GM18519 (cell line): ENCODE measurements at regions not wholly inside any gene's neighbourhood (a gene's known extent, or its start where the extent isn't known, plus 50 kb on each side); places are given as distances from the start of the nearest gene placed in this dataset.
"Not testable (repeated sequence)": the region's sequence is repeated elsewhere in the genome, so short reads cannot be mapped to it uniquely, and the experiment has no call there.

Experiments
- ATAC-seq: cut with Tn5 transposase; IDR thresholded peaks from one replicate; pipeline ENCODE4 v1.9.1; 2021; ENCODE audit warnings: mild to moderate bottlenecking, moderate library complexity; ENCODE audit not compliant: unreplicated experiment, low FRiP score

- not testable (repeated sequence) for ATAC-seq
Observed at GRCh38 chr20:52302051-52302450, 110.5 kb upstream of the ZFP64 start.

GRCh38 chr20:52295556-52295955 lies 104.0 kb upstream of the ZFP64 start:
- no peak for ATAC-seq

DNA sequence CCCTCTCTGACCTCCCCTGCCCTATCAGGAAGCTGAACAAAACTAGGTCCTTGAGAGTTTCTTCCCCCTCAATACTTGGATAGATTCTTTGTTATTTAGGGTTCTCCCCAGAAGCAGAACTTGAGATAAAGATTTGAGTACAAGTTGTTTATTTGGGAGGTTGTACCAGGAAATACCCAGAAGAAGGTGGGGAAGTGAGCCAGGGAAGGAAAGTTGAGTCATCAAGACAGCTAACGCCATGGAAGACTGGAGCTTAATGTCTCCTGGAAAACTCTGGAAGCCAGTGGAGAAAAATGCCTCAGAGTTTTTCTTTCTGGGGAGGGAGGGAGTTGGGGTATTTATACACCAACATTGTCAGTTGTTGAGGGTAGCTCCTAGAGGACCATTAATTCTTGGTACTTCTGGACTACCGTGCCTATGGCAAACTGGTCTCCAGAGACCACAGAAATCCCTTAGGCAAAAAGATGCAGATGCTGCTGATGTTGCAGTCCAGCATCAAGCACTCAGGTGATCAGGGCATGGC lies 102.6 kb upstream of the ZFP64 start:
- no peak for ATAC-seq

GRCh38 chr20:52291109-52291508 lies 99.5 kb upstream of the ZFP64 start:
- ATAC-seq = no peak

DNA sequence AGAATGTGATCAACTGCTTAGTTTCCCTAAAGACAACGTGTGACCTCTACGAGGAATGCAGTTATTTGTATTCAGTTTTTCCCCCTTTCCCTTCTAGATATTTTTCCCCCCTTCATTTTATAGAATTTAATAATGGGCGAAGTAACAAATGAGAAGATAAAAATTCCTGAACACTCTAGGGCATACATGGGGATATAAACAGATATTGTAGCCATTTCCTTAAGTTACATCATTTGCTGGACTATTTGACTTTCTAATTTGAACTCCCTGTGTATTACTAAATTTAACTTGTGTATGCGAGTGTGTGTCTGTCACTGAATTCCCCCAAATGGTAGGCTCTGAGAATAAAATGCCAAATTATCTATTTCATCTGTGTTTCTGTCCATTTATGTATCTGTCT lies 99.0 kb upstream of the ZFP64 start:
- ATAC-seq = no peak

DNA sequence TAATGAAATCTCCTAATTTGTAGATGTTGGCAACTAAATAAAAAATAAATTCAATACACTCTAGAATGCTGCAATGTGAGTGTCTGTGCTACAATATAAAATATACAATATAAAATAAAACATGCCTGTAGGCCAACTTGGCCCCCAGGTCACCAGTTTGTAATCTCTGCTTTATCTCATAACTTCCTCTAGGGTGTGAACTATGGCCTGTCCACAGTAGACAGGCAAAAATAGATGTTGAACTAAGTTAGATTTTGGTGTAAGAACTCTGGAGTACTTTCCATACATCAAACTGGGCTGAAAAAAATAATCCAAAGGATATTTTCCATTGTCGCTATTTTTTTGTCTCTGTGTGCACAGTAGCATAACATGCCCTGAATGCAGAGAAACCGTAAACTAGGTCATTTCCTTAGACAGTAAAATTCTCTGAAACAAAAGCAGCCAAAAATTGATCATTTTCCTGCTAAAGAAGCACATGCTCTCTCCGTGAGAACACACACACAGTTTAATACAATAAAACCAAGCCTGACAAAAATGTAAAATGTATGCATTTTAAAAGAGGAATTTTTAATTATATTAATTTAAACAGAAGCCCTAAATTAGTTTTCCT lies 98.5 kb upstream of the ZFP64 start:
- ATAC-seq = no peak

DNA sequence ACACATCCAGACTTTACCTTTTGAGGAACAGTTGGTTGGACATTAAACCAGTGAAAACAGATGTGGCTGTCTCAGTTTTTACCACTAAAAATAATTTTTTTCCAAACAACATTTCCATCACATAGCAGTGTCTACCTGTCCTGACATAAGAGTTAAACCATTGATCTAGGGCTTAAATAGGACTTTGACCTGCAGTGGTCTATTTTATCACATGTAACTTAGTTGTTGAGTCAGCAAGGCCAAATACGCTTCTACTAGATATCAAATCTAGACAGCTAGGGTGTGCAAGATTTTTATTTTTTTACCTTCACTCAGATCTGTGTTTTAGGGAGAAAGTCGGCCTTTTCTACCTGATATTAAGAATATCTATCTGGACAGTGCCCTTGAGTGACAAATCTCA lies 88.8 kb upstream of the ZFP64 start:
- ATAC-seq = no peak

GRCh38 chr20:52279706-52280105 lies 88.1 kb upstream of the ZFP64 start:
- ATAC-seq = no peak

GRCh38 chr20:52275181-52275691 lies 83.7 kb upstream of the ZFP64 start:
- ATAC-seq = no peak

DNA sequence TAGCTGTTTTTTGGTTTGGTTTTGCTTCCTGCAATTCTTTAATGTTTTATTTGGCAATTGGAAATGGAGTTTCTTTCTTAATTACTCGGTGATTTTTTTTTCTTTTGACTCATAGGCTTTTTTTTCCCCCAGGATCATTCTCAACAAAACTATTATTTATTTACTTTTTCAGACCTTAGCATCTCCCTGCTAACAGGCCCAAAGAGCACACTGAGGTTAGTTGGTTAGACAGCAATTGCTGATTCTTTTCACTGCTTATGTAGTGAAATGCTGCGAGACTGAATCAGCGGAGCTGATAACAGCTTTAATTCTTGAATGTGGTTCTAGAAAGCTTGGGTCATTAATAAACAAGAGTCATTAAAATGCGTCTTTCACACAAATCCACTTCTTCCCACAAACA lies 79.1 kb upstream of the ZFP64 start:
- ATAC-seq = no peak

DNA sequence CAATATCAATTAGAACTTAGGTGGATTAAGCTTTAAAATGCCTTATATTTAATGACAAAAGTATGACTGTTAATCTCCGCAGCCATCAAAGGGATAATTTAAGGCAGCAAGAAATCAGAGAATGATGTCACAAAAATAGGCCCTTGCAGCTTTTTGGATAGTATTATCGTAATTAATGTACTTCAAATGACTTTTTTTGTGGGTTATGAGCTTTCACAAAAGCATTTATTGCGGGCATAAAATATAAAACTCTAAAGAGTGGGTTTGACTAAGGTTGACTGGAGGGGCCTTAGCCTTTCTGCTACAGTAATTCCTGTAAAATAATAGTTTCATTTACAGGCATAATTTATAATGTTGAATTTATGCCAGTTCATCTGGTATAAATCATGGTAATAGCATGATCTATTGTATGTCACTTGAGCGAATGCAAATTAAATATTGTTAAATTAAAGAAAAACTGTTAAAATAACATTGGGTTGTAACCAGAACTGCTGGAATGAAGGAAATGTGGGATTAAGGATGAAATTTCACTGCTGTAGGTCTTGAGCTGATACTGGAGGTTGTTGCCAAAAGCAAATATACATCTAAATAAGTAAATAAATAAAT lies 78.5 kb upstream of the ZFP64 start:
- ATAC-seq = no peak

DNA sequence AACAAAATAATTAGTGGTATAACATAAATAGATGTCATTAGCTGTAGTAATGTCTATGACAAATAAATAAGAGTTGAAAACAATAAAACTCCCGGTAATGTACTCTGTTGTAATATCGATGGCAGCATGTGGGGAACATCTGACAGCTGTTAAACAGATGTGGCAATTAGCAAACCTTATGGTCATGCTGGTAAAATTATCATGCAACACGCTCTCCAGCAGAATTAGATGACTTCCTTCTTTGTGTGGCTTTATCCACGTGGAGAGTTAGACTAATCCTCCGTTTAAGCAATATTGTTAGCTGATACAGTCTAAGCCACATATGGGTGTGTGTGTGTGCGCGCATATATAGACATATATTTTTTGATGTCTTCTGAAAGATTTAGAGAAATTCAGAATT lies 77.7 kb upstream of the ZFP64 start:
- ATAC-seq = no peak

- no peak for ATAC-seq
Observed at GRCh38 chr20:52268184-52268749, 76.7 kb upstream of the ZFP64 start.

GRCh38 chr20:52267418-52267817 lies 75.8 kb upstream of the ZFP64 start:
- ATAC-seq = no peak

- no peak for ATAC-seq
Observed at GRCh38 chr20:52263757-52264156, 72.2 kb upstream of the ZFP64 start.

GRCh38 chr20:52261792-52262191 lies 70.2 kb upstream of the ZFP64 start:
- ATAC-seq = no peak

DNA sequence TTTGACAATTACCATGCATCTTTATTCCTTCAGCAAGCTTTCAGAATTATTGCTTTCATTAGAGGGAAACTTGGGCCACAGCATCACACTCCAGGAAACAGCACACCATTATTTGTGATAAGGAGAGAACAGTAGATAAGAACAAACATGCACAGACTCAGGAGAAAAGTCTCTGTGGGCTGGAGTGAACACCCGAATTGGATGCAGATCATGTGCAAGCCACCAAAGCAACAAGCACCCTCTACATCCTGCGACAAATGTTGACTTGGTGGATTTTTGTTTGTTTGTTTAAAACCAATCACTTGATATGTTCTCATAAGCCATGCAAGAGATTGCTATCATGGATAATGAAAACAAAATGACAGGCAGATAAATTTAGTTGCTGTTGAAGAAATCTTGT lies 67.7 kb upstream of the ZFP64 start:
- ATAC-seq = no peak

GRCh38 chr20:52256454-52256853 lies 64.9 kb upstream of the ZFP64 start:
- no peak for ATAC-seq

DNA sequence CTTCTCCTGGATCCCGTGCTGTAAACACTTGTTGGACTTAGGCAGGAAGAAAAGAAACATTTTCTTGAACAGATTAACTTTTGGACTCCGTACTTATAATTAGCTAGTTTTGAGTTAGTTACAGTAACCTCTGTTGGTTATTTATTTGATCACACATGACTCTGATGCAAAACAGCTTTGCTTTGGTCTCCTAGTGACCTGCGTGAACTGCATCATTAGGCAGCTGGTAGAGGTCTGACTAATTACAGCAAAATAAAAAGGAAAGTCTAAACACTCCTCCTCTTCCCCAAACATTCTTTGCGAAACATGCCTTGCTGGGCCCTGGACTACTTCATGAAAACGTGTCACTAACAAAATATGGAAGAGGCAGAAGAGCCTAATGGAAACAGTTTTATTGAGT lies 61.1 kb upstream of the ZFP64 start:
- no peak for ATAC-seq

DNA sequence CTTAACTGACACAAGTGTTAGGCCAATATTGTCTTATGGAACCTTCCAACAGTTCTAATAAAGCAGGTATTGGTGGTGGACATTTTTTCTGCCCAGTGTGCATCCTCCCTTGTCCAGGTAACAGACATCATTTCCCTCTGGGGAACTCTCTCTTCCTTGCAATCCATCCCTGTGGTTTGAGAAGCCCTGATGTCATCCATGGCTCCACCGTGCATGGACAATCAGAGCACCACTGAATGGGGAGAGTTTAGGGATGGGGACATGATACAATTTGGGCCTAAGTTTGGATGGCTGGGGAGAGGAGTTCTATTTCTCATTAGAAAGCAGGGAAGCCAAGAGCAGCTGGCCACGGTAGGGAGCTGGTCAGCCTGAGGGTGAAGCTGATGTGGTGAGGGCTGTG lies 60.2 kb upstream of the ZFP64 start:
- no peak for ATAC-seq

DNA sequence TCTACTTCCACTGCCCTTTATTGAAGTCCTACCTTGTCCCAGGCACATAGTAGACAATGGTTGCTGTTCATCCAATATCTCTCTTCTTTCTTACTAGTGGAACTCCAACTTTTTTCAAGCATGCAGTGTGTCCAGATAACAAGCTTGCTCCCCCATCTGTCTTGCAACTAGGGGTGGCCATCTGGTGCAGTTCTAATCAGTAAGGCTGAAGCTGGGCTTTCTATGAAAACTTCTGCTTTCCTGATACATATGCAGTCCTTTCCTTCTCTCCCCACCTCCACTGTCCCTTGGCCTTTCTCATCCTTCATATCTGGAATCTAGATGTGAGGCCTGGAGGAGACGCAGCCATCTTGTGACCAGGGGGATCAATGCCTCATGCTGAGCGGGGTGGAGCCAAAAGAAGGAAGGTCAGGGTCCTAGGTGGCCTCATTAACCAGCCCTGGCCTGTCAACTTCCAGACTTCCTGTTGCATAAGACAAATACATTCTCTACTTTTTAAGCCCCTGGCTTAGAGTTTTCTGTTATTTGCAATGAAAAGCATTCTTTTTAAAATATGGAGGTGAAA lies 59.6 kb upstream of the ZFP64 start:
- ATAC-seq = no peak

GRCh38 chr20:52247548-52247947 lies 56.0 kb upstream of the ZFP64 start:
- no peak for ATAC-seq
